Body of pancreas (tissue), 4 donors: ENCODE measurements at regions not wholly inside any gene's neighbourhood (a gene's known extent, or its start where the extent isn't known, plus 50 kb on each side); places are given as distances from the start of the nearest gene placed in this dataset.

ENCODE experiments used
- CTCF ChIP-seq, 7 experiments: fragments of 450-650 bp in 4 of 7; fragments of 200-600 bp in 3 of 7; sonication (generic) in 3 of 7; IDR thresholded peaks; one replicate each; pipeline ENCODE4 v1.5.1; 2016 to 2019; ENCODE audit warnings: antibody characterized with exemption in 7 of 7
- POLR2A ChIP-seq, 3 donors: fragments of 450-650 bp; IDR thresholded peaks; one replicate each; pipeline ENCODE4 v1.6.1; 2016; ENCODE audit warnings: antibody characterized with exemption in 3 of 3, mild to moderate bottlenecking in 2 of 3

- TF ChIP-seq POLR2A (IDR thresholded peaks at IDR 0.05) (no peak), CTCF (IDR thresholded peaks at IDR 0.05) (no peak)
Observed at GRCh38 chr18:75797046-75797445, 369.5 kb upstream of the SMIM21 start.
